HG03460 (cell line): ENCODE measurements at regions not wholly inside any gene's neighbourhood (a gene's known extent, or its start where the extent isn't known, plus 50 kb on each side); places are given as distances from the start of the nearest gene placed in this dataset.
"Not testable (repeated sequence)": the region's sequence is repeated elsewhere in the genome, so short reads cannot be mapped to it uniquely, and the experiment has no call there.

ENCODE experiments used
- ATAC-seq: cut with Tn5 transposase; IDR thresholded peaks from one replicate; pipeline ENCODE4 v1.9.1; 2021; ENCODE audit not compliant: unreplicated experiment

DNA sequence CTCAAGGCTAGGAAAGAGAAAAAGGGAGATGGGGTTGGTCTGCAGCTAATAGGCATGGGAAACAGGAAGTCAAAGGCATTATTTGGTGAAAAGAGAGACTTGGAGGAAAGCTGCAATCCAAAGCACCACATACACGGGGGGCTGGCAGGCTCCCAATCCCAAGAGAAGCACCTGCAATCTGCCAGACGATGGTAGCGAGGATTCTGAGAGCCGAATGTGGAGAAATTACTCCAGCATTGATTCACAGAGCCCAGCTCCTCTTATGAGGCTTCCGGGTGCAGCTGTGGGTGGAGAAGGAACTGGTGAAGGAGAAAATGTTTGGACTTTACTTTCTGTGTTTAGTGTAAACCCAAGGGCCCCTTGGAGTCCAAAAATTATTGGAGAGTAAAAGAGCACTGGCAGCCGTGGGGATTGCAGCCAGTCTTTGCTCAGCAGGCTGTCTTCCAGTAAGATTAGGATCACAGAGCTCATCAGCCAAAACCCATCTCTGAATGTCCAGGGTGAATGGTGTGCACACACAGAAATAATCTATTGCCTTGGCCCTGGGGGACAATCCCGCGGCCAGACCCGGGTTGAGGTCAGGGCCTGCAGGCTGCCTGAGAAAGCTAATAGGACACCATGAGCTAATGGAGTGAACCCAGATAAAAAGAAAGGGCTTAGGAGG is 197.6 kb downstream of the KIT start:
- ATAC-seq = no peak

DNA sequence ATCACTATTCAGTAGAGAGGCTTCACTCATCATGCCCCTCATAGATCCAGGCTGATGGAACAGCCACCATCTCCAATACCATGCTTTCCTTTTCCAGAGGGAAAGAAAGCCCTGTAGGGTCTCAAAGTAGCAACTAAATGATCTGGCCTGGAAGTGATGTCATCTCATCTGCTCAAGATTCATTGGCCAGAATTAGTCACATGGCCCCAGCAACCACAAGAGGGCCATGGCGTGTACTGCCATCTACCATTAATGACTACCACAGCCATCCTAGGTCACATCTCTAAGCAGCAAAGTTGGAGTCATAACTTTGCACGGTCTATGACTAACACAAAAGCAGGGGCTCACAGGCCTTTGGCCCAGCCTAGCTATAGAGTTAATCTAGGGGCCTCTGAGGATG is 194.8 kb downstream of the KIT start:
- ATAC-seq = no peak

DNA sequence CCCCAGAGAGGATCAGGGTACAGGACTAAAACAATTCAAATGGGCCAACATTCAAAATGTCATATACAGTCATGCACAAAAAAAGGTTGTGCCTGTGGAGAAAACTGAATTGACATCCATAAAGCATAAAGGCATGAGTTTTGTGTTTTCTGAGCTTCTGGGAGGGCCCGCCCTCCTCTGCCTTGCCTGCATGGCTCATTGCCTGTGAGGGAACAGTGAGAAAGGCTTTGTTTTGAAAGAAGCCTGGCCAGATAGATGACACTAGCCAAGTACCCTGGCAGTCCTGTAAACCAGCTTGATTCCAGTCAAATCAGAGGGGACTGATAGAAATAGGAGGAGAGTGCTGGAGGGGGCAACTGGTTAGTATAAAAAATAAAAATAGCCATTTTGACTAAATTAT is 194.3 kb downstream of the KIT start:
- ATAC-seq = no peak

DNA sequence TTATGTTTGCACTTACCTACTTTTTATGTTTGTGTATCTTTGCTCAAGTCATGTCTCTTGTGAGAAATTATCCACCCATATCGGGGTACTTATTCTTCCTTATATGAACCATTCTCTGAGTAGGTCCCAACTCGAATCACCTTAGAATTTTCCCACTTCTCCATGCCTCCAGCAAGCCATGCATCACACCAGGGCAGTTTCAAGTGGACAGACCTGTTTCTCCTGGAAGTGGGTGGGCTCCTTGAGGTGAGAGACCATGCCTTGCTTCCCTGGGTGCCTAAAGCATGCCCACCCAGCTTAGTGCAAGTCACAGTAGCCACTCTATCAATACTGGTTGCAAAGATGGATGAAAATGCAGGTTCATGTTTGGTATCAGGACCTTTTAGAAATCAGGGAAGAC is 187.2 kb downstream of the KIT start:
- ATAC-seq = no peak

DNA sequence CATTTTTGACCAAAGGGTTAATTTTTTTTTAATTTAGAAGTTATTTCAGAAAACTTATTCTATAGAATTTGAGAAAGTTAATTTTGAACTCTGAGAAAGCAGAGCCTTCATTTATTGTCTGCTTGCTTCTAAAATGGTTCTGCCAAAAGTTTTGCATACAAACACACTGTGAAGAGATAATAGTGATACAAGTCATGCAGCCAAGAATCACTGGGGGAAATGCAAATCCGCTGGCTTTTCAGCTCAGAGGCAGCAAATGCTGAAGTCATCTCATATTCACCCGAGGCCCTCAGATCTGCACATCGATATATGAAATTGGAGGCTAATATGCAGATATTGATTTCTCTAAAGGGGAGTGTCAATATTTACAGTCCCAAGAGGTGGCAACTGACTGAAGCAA is 186.2 kb downstream of the KIT start:
- ATAC-seq = no peak

DNA sequence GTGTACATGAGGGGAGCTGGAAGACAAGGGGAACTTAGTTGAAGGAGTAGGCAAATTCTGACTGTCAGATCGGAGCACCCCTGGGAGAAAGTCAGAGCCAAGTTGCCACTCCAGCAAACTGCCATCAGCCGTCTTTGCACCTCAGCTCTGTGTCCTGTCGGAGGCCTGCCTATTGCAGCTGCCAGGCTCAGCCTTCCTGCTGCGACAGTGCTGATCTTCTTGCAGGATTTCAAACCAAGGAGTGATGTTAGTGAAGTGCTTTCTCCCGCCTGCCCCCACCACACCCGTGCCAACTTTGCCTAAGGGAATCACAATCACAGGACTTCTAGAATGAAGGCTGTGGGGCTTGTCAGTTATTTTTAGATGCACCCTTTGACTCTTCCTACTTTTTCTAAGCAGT is 185.3 kb downstream of the KIT start:
- no peak for ATAC-seq

DNA sequence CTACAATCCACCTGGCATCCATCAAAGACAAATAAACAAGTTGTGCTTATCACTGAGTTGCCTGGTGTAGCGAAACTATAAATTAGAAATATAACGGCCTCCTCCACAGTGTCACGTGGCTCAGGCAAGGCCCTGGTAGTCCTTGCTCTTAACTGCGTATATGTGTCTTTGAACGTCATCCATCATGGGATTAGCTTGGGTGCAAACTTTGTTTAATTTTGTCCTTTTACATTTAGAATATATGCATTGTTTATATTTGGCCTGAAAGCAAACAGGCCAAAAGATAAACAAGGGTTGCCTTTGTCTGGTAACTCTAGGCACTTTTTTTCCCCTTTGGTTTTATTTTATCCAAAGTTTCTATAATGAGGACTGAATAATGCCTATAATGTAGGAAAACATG is 184.9 kb downstream of the KIT start:
- no peak for ATAC-seq

DNA sequence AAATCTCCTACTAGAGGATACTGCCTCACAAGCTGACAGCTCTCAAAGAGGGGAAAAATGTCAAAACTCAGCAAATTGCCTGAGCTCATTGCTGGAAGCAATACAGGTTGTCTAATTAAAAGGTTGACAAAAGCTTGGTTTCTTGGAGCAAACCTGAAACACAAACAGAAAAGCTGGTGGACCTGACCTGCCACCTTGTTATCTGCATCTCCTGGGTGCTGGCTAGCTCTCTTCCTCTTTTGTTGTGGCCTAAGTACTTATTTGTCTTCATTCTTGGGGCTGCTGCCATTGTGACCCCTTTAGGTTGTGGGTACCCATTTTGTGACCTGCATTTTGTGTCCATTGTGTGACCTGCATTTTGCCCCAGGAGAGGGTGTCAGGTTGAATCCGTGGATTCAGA is 184.5 kb downstream of the KIT start:
- no peak for ATAC-seq

DNA sequence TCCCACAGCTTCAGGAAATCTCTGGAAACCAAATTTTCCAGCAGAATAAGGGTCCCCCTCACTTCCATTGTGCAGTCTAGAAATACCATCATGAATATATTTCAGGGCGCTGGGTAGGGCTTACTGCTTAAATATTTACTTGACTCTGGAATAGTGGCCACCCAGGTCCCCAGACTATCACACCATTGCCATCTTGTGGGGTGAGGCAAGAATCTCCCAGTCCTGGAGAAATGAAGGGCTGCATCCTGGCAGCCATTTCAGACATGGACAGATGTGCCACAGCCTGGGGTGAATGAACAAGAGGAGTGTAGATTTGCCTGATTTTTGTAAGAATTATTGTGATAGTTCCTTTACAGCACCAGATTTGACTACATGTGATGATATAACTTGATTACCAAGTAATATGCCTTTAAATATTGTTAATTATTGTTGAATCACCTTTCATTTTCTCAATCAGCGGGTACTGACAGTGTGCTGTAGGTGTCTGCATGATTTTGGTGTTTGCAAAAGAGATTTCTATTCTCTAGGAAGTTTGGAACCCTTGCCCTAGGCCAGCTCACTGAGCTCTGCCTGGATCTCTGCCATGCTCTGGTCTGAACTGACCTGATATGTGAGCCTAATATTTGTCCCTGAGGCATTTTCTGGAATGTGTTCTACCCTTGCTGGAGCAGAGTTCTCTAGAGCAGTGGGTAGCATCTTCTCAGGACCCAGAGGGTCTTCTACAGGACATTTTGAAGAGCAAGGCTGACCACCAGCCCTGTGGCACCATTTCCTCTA is 183.4 kb downstream of the KIT start:
- no peak for ATAC-seq

DNA sequence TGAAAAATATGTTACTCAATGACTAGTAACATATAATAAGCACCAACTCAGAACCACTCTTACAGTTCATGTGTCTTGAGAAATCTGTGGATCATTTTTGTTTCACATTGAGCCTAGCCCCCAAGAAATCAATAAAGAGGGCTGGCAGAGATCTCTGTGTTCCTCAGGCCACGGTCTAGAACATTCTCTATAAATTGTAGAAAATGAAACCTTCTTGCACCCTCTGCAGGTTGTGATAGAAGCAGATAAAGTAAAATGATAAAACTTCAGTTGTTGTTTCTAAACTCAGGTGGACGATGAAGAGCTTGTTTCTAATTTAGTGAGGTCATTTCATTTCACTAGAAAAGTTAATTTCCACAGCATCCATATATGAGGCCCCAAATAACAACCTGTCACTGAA is 182.7 kb downstream of the KIT start:
- ATAC-seq = no peak

DNA sequence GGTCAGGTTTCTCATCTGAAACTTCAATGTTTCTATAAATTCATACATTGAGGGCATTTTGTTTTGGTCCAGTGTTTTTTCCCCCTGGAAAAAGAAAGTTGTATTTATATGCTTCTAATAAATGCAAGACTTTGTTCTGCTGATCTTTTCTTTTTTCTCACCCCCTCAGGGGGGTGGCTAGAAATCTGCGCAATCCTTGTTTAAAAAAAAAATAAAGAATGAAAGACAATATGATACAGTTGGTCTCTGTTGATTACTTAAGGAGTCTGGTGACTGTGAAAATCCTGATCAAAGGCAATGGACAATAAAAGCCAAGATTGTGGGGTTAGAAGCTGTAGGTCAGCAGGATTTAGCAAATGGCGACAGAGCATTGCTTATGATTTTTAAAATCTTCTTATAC is 180.5 kb downstream of the KIT start:
- no peak for ATAC-seq

DNA sequence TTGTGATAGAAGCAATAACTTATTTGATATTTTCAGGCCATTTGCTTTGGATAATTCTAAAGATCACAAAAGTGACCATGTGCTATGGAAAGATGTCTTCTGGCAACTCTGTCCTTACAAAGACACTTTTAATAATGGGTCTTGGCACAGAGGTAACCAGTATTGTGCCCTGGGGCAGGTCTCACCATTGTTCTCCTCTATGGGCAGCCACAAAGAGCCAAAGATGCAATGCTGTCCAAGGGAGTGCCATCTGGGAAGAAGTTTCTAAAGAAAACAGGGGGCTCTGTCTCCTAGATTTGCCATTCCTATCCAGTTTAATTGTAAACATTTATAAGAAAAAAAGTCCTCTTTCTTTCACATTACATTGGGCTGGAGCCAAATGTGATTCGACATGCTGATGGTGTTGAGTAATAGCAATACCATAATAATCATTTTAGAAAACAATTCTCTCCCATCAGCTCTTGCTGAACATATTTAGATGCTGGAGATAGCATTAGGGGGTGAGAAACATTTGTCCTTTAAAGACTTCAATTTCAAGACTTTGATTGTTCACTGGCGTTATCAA is 179.9 kb downstream of the KIT start:
- ATAC-seq = no peak

DNA sequence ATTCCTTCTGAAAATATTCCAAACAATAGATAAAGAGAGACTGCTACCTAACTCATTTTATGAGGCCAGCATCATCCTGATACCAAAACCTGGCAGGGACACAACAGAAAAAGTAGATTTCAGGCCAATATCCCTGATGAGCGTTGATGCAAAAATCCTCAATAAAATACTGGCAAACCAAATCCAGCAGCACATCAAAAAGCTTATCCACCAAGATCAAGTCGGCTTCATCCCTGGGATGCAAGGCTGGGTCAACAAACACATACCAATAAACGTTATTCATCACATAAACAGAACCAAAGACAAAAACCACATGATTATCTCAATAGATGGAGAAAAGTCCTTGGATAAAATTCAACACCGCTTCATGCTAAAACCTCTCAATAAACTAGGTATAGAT is 170.6 kb downstream of the KIT start:
- not testable (repeated sequence) for ATAC-seq

DNA sequence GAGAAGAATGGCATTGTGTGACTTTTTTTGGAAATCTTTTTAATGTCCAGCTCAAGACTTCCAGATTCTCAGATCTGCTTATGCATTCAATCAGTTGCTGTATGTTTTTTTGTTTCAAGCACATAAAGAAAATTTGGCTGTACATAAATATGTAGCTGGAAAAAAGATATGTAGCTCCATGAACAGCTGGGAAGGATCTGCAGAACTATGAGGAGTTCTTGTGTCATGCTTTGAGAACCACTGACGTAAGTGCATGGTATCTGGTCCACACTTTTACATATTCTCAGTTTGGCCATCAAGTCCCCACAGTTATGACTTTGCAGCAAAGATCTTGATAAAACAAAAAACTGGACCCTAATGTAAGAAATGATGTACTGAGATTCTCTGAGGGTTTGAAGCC is 165.9 kb downstream of the KIT start:
- ATAC-seq = no peak

DNA sequence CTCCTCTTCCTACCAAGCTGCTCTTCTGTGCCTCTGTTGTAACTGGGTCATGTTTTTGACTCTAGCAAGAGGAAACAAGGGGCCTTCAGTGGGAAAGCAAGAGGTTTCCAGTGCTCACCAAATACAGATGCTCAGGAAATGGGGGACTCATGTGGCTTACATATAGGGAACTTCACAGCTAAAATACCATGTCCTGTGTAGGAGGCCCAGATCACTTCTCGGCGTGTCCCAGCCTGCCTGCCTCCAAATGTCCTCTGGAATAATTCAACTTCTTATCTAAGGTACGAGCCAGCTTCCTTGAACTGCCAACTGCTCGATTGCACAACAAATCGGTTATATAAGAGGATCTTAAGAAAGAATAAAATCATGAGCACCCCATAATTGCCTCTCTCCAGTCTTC is 161.3 kb downstream of the KIT start:
- ATAC-seq = no peak

DNA sequence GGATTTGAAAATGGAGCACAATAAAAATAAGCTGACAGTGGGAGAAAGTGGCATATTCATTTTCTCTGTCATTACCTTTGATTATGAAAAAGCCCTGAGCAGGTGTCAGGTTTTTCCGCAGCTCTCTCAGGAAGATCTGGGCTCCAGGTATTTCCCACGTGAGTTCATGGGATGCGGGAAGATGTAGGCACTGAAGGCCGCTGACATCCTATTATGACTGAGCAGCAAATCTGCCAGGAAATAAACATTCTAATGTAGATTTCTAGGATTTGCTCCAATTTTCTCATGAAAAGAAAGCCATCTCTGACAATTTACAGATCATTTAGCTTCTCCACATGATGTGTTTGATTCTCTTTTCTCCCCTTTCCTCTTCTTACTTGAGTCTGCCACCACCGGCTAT is 160.7 kb downstream of the KIT start:
- no peak for ATAC-seq

DNA sequence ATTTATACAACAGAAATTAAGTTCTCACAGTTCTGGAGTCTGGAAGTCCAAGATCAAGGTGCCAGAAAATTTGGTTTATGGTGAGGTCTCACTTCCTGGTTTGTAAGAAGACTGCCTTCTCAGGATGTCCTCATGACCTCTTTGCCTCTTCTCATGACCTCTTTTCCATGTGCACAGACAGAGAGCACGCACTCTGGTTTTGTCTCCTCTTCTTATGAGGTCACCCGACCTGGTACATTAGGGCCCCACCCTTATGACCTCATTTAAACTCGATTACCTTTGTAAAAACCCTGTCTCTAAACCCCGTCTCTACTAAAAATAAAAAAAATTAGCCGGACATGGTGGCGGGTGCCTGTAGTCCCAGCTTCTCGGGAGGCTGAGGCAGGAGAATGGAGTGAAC is 155.9 kb downstream of the KIT start:
- ATAC-seq = no peak

DNA sequence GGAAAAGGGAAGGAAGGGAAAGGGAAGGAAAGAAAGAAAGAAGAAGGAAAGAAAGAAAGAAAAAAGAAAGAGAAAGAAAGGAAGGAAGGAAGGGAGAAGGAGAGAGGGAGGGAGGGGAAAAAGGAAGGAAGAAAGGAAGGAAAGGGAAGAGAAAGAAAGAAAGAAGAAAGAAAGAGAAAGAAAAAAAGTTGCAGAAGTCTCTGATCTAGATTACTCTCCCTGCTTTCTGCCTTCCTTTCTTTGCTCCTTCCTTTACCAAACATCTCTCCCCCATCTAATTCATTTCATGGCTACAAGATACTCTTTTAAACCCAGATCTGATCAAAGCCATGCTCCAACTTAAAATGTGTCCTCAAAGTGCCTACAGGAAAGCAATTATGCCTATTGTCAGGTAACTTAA is 148.6 kb downstream of the KIT start:
- no peak for ATAC-seq

DNA sequence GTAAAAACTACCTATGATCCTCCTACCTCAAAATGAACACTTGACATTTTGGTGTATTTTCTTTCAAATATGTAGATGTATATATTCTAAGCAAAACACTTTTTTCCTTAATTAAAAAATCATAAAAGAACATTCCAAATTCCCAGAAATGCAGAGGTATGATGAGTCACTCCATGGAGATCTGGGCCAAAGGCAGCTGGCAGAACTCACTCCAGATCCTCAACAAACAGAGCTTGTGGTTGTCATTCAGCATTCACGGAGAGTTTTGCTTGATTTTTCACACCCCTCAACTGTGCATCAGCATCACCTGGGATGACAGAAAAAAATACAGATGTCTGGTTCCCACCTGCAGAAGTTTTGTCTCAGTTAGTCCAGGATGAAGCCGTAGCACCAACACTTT is 144.6 kb downstream of the KIT start:
- no peak for ATAC-seq

DNA sequence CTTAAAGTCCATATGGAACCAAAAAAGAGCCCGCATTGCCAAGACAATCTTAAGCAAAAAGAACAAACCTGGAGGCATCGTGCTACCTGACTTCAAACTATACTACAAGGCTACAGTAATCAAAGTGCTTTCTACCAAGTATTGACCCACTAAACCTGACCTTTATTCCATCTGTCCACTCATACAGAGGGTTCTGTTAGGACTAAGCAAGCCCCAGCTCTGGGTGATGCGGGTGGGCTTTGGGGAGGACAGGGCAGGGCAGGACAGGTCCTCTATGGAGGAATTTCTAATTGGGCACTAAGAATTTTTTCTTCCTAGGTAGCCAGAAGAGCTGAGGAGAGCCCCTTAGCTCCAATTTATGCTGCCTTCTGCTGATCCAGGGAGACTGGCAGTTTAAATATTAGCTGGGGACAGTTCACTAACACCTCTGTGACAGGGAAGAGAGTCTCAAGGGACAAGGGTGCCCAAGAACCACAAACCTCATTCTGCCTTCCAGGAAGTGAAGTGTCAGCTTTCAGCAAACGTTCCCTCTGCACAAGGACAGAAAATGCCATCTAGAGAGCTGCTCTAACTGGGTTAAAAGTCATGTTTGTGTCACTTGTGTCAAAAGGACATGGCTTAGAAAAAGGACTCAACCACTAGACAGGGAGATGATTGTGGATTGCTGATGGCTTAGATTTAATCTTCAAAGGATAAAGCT is 143.2 kb downstream of the KIT start:
- ATAC-seq = peak; percentile 95

DNA sequence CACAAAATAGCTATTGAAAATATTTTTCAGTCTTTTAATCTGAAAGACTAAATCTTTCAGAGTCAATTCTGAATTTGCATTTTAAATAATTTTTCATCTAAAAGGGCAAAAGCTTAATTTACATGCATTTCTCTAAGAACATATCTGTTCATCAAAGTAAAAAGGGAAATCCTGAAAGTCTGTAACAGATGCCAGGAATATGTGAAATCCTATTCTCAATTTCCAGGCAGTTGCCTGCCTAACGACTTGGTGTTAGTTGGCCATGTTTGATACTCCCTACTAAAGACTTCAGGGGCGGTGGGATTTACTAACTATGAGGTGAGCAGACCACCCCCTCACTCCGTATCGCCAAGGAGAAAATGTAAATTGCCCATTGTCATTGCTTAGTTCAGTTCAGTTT is 136.8 kb downstream of the KIT start:
- ATAC-seq = no peak

DNA sequence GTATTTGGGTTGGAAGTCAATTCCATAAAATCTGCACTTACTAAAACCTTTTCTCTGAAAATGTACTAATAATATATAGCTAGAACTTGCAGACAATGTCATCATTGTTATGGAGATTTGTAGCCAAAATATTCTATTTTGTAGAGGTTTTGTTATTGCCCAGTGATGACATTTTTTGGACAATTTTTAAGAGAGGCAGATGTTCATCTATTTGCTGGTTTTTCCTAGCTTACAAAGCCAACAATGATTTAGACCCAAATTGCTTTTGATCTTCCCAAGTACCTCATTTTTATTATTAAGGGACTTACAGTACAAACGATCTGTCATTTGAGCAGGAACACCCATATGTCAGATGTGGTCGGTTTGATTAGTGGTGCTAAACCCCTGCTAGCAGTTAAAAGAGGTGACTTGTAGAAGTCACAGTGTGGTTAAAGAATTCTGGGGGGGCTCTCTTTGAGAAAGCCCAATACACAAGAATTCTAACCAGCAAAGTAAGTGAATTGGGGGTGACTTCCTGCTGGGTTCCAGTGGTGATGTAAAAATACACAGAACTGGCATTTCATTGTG is 136.2 kb downstream of the KIT start:
- no peak for ATAC-seq
